H1 (cell line): ENCODE measurements at regions not wholly inside any gene's neighbourhood (a gene's known extent, or its start where the extent isn't known, plus 50 kb on each side); places are given as distances from the start of the nearest gene placed in this dataset.

Experiments used
- CTCF ChIA-PET: fragments of 300-600 bp; sonication (Branson Sonifier 250); formaldehyde crosslinking; loops from one replicate; lab custom pipeline; 2021; ENCODE audit not compliant: partially characterized antibody; lab: Charles Lee
- POLR2A ChIA-PET: fragments of 300-600 bp; sonication (Branson Sonifier 250); formaldehyde crosslinking; loops from one replicate; lab custom pipeline; 2021; ENCODE audit warnings: inconsistent platforms; ENCODE audit not compliant: partially characterized antibody; lab: Charles Lee
- DNase-seq, 2 experiments: peaks; one replicate each; pipeline versions ENCODE4 v3.0.0 to v3.0.0-alpha.2; 2010 to 2022; ENCODE audit warnings: low spot score in 2 of 2, low read depth in 1 of 2, mixed read lengths in 1 of 2
- FAIRE-seq: peaks from 2 replicates; lab custom pipeline; 2011; peaks lifted over from hg19 to GRCh38; lab: Jason Lieb, UNC
- H2AFZ ChIP-seq: 2 replicates; pipeline ENCODE4 v1.8.1; 2012; ENCODE audit warnings: low read length, inconsistent platforms
- H2AK5ac ChIP-seq: 2 replicates; pipeline ENCODE4 v1.6.1; 2013; ENCODE audit warnings: low read depth, low read length
- H2BK120ac ChIP-seq: replicated peaks from 2 replicates; pipeline ENCODE3; 2013; ENCODE audit warnings: low read depth, low read length, inconsistent platforms
- H2BK12ac ChIP-seq: 2 replicates; pipeline ENCODE4 v1.6.1; 2013; ENCODE audit warnings: low read depth, low read length
- H2BK15ac ChIP-seq: 2 replicates; pipeline ENCODE4 v1.6.1; 2013; ENCODE audit warnings: low read length
- H2BK20ac ChIP-seq: 2 replicates; pipeline ENCODE4 v1.6.1; 2013; ENCODE audit warnings: low read length
- H2BK5ac ChIP-seq: 2 replicates; pipeline ENCODE4 v1.6.1; 2013; ENCODE audit warnings: low read depth, low read length
- H3K14ac ChIP-seq: 2 replicates; pipeline ENCODE4 v1.6.1; 2013; ENCODE audit warnings: inconsistent platforms; ENCODE audit not compliant: insufficient read length
- H3K18ac ChIP-seq: 2 replicates; pipeline ENCODE4 v1.6.1; 2013; ENCODE audit warnings: low read length; ENCODE audit errors: extremely low read depth
- H3K23ac ChIP-seq: 2 replicates; pipeline ENCODE4 v1.6.1; 2013; ENCODE audit warnings: inconsistent platforms; ENCODE audit not compliant: insufficient read length
- H3K23me2 ChIP-seq: 2 replicates; pipeline ENCODE4 v1.6.1; 2013; ENCODE audit warnings: low read depth, low read length
- H3K27ac ChIP-seq: 2 replicates; pipeline ENCODE4 v1.6.1; 2011; ENCODE audit warnings: low read depth, low read length, inconsistent platforms
- H3K27me3 ChIP-seq, 4 experiments: replicated peaks in 1 of 4; 1 replicate in 1 of 4; 2 replicates in 3 of 4; pipeline versions ENCODE4 v1.6.1 to v1.8.1; 2011 to 2013; ENCODE audit warnings: low read length in 3 of 4, mild to moderate bottlenecking in 3 of 4, inconsistent platforms in 2 of 4, mixed read lengths in 2 of 4, moderate library complexity in 1 of 4; ENCODE audit not compliant: control insufficient read depth in 3 of 4, insufficient read depth in 3 of 4; ENCODE audit errors: extremely low read depth in 1 of 4
- H3K36me3 ChIP-seq, 4 experiments: 2 replicates each; pipeline versions ENCODE4 v1.6.1 to v1.8.1; 2011 to 2013; ENCODE audit warnings: mild to moderate bottlenecking in 4 of 4, low read length in 3 of 4, moderate library complexity in 2 of 4, control low read depth in 1 of 4, inconsistent platforms in 1 of 4; ENCODE audit not compliant: insufficient read depth in 4 of 4, control insufficient read depth in 2 of 4
- H3K4ac ChIP-seq: replicated peaks from 2 replicates; pipeline ENCODE3; 2013; ENCODE audit warnings: low read length, low read depth, mixed read lengths, inconsistent platforms; ENCODE audit not compliant: insufficient read length
- H3K4me1 ChIP-seq, 4 experiments: replicated peaks in 1 of 4; 1 replicate in 1 of 4; 2 replicates in 3 of 4; pipeline versions ENCODE4 v1.6.1 to v1.8.1; 2011 to 2013; ENCODE audit warnings: low read length in 3 of 4, inconsistent platforms in 2 of 4, mixed read lengths in 1 of 4; ENCODE audit not compliant: insufficient read depth in 4 of 4, control insufficient read depth in 3 of 4
- H3K4me2 ChIP-seq, 2 experiments: 2 replicates each; pipeline versions ENCODE4 v1.6.1 to v1.8.1; 2011 to 2013; ENCODE audit warnings: low read depth in 2 of 2, low read length in 2 of 2, control low read depth in 1 of 2, inconsistent platforms in 1 of 2, mild to moderate bottlenecking in 1 of 2; ENCODE audit not compliant: insufficient read depth in 1 of 2
- H3K4me3 ChIP-seq, 4 experiments: fragments of 200-600, 300-600 bp in 1 of 4; sonication (generic), shearing (Covaris generic), sonication (Bioruptor Twin) in 1 of 4; 2 replicates each; pipeline versions ENCODE4 v1.5.1 to v1.8.1; 2011 to 2016; ENCODE audit warnings: low read length in 4 of 4, low read depth in 3 of 4, control low read depth in 2 of 4, inconsistent platforms in 2 of 4, mild to moderate bottlenecking in 2 of 4, mixed read lengths in 1 of 4, moderate library complexity in 1 of 4; ENCODE audit not compliant: insufficient read depth in 2 of 4; ENCODE audit errors: extremely low read depth in 1 of 4
- H3K56ac ChIP-seq: replicated peaks from 2 replicates; pipeline ENCODE3; 2013; ENCODE audit warnings: low read depth, mild to moderate bottlenecking, mixed read lengths, low read length, inconsistent platforms; ENCODE audit not compliant: insufficient read length
- H3K79me1 ChIP-seq: 2 replicates; pipeline ENCODE4 v1.6.1; 2013; ENCODE audit warnings: low read depth, low read length, control low read depth
- H3K79me2 ChIP-seq, 2 experiments: 2 replicates each; pipeline versions ENCODE4 v1.6.1 to v1.8.1; 2012 to 2013; ENCODE audit warnings: low read length in 2 of 2, mild to moderate bottlenecking in 2 of 2, inconsistent platforms in 1 of 2; ENCODE audit not compliant: insufficient read depth in 2 of 2, control insufficient read depth in 1 of 2
- H3K9ac ChIP-seq, 4 experiments: replicated peaks in 1 of 4; 1 replicate in 1 of 4; 2 replicates in 3 of 4; pipeline versions ENCODE4 v1.6.1 to v1.8.1; 2011 to 2013; ENCODE audit warnings: low read depth in 3 of 4, low read length in 3 of 4, control low read depth in 2 of 4, mild to moderate bottlenecking in 2 of 4, moderate library complexity in 2 of 4, inconsistent platforms in 1 of 4; ENCODE audit errors: extremely low read depth in 1 of 4
- H3K9me3 ChIP-seq, 2 experiments: 2 replicates each; pipeline versions ENCODE4 v1.6.1 to v1.8.1; 2012 to 2013; ENCODE audit warnings: mild to moderate bottlenecking in 2 of 2, moderate library complexity in 2 of 2, control low read depth in 1 of 2, inconsistent platforms in 1 of 2, low read depth in 1 of 2, low read length in 1 of 2, mixed read lengths in 1 of 2; ENCODE audit not compliant: insufficient read depth in 2 of 2
- H4K20me1 ChIP-seq, 2 experiments: replicated peaks in 1 of 2; 2 replicates each; pipeline versions ENCODE3 to v1.8.1; 2011 to 2013; ENCODE audit warnings: inconsistent platforms in 2 of 2, low read length in 2 of 2, mild to moderate bottlenecking in 1 of 2; ENCODE audit not compliant: insufficient read depth in 2 of 2, control insufficient read depth in 1 of 2
- H4K5ac ChIP-seq: 2 replicates; pipeline ENCODE4 v1.6.1; 2013; ENCODE audit warnings: low read length, low read depth, mixed read lengths, inconsistent platforms; ENCODE audit not compliant: insufficient read length
- H4K8ac ChIP-seq: 2 replicates; pipeline ENCODE4 v1.8.0; 2013; ENCODE audit warnings: mild to moderate bottlenecking, moderate library complexity, low read length, inconsistent platforms; ENCODE audit not compliant: insufficient read depth; ENCODE audit errors: extremely low read depth
- H4K91ac ChIP-seq: replicated peaks from 2 replicates; pipeline ENCODE3; 2013; ENCODE audit warnings: low read length, mixed read lengths, inconsistent platforms; ENCODE audit not compliant: insufficient read length
- ATF2 ChIP-seq: IDR thresholded peaks from 2 replicates; pipeline ENCODE4 v1.6.1; 2012; ENCODE audit warnings: low read length, inconsistent platforms
- ATF3 ChIP-seq: IDR thresholded peaks from 2 replicates; pipeline ENCODE4 v1.6.1; 2011; ENCODE audit warnings: low read depth, mild to moderate bottlenecking, low read length; ENCODE audit not compliant: insufficient read depth
- BRCA1 ChIP-seq: IDR thresholded peaks from 2 replicates; pipeline ENCODE4 v1.6.1; 2012; ENCODE audit warnings: low read depth, low read length, improper control_type of control experiment
- KDM5A ChIP-seq: fragments of 200-600 bp; IDR thresholded peaks from 2 replicates; pipeline ENCODE4 v1.7.1; 2012; ENCODE audit warnings: mild to moderate bottlenecking, low read length, inconsistent platforms, mixed read lengths
- RBBP5 ChIP-seq: IDR thresholded peaks from 2 replicates; pipeline ENCODE4 v1.7.1; 2012; ENCODE audit warnings: low read depth, mild to moderate bottlenecking, inconsistent platforms, low read length, moderate library complexity, borderline replicate concordance
- TAF1 ChIP-seq: IDR thresholded peaks from 2 replicates; pipeline ENCODE4 v1.6.1; 2011; ENCODE audit warnings: mild to moderate bottlenecking, low read depth, low read length
- USF2 ChIP-seq: IDR thresholded peaks from 2 replicates; pipeline ENCODE4 v1.6.1; 2011; ENCODE audit warnings: low read length, improper control_type of control experiment

- TF ChIP-seq KDM5A: no peak
- no peak for TF ChIP-seq TAF1
- no peak for TF ChIP-seq USF2
- TF ChIP-seq ATF2: no peak
- no peak for TF ChIP-seq ATF3
- TF ChIP-seq BRCA1: no peak
- no peak for TF ChIP-seq RBBP5
- no peaks in the 10 kb centered on the region for H3K4me1 ChIP-seq
- no peak for FAIRE-seq
- no peak for DNase-seq
- H4K91ac ChIP-seq: no peak overlapping the region
- no peak overlapping the region for H3K4ac ChIP-seq
- no peak overlapping the region for H4K8ac ChIP-seq
- H3K23ac ChIP-seq: no peak overlapping the region
- H2AK5ac ChIP-seq: no peak overlapping the region
- H3K9ac ChIP-seq: no peak overlapping the region
- H4K5ac ChIP-seq: no peak overlapping the region
- H3K4me3 ChIP-seq: no peak overlapping the region
- no peak overlapping the region for H3K4me2 ChIP-seq
- no peaks in the 10 kb centered on the region for H4K20me1 ChIP-seq
- H3K23me2 ChIP-seq: no peaks in the 10 kb centered on the region
- H3K79me2 ChIP-seq: no peaks in the 10 kb centered on the region
- H3K27ac ChIP-seq: no peak overlapping the region
- ChIA-PET CTCF (interaction anchor here (0.8 kb wide), 1 partner anchor 375 kb away, joined by 4 read pairs; no protein-coding TSS in a partner anchor), POLR2A (no interaction called here)
- H2AFZ ChIP-seq: no peak overlapping the region
- H3K79me1 ChIP-seq: no peaks in the 10 kb centered on the region
- no peak overlapping the region for H2BK20ac ChIP-seq
- no peak overlapping the region for H3K56ac ChIP-seq
- no peak overlapping the region for H2BK5ac ChIP-seq
- H2BK120ac ChIP-seq: no peak overlapping the region
- H3K14ac ChIP-seq: no peak overlapping the region
- no peaks in the 10 kb centered on the region for H3K36me3 ChIP-seq
- no peak overlapping the region for H2BK15ac ChIP-seq
- no peaks in the 10 kb centered on the region for H3K9me3 ChIP-seq
- no peak overlapping the region for H3K18ac ChIP-seq
- no peaks in the 10 kb centered on the region for H3K27me3 ChIP-seq
- H2BK12ac ChIP-seq: no peak overlapping the region
These were observed 1291.5 kb upstream of the B3GALT2 start for GRCh38 chr1:194477908-194478307.
